Vagina (tissue), 2 donors: ENCODE measurements at regions not wholly inside any gene's neighbourhood (a gene's known extent, or its start where the extent isn't known, plus 50 kb on each side); places are given as distances from the start of the nearest gene placed in this dataset.

ENCODE experiments used
- DNase-seq, 2 donors: peaks; one replicate each; pipeline ENCODE4 v3.0.0-alpha.2; 2017; ENCODE audit errors: extremely low spot score in 2 of 2
- H3K27ac ChIP-seq: fragments of 200-600 bp; sonication (generic); one replicate; pipeline ENCODE4 v1.5.1; 2019
- H3K27me3 ChIP-seq: fragments of 200-600 bp; sonication (generic); one replicate; pipeline ENCODE4 v1.5.1; 2019
- H3K36me3 ChIP-seq, 2 donors: fragments of 200-600 bp; sonication (generic); one replicate each; pipeline ENCODE4 v1.5.1; 2017 to 2019
- H3K4me1 ChIP-seq: fragments of 200-600 bp; sonication (generic); one replicate; pipeline ENCODE4 v1.5.1; 2019
- H3K4me3 ChIP-seq, 2 donors: fragments of 200-600 bp; sonication (generic); 1 replicate in 1 of 2; 2 replicates in 1 of 2; pipeline ENCODE4 v1.5.1; 2016 to 2019
- H3K9me3 ChIP-seq: fragments of 200-600 bp; sonication (generic); one replicate; pipeline ENCODE4 v1.5.1; 2019
- CTCF ChIP-seq, 3 experiments: fragments of 450-650 bp in 2 of 3; fragments of 200-600 bp in 1 of 3; sonication (generic) in 1 of 3; IDR thresholded peaks; one replicate each; pipeline ENCODE4 v1.5.1; 2017 to 2019; ENCODE audit warnings: antibody characterized with exemption in 3 of 3, mild to moderate bottlenecking in 2 of 3, moderate library complexity in 2 of 3
- POLR2A ChIP-seq, 2 donors: fragments of 450-650 bp; IDR thresholded peaks; one replicate each; pipeline ENCODE4 v1.6.1; 2017; ENCODE audit warnings: antibody characterized with exemption in 2 of 2, mild to moderate bottlenecking in 2 of 2, moderate library complexity in 2 of 2
- POLR2AphosphoS5 ChIP-seq, 2 donors: sonication (generic); formaldehyde crosslinking; IDR thresholded peaks; one replicate each; pipeline ENCODE4 v1.9.0; 2017; ENCODE audit warnings: antibody characterized with exemption in 2 of 2, mild to moderate bottlenecking in 2 of 2, low read depth in 1 of 2; ENCODE audit not compliant: insufficient read depth in 1 of 2
- intact Hi-C: fragments of 100-400 bp; cut with DNase I; formaldehyde crosslinking; loops from one replicate; pipeline ENCODE4 v1.15.1; 2023

- no peaks in the 10 kb centered on the region for H3K36me3 ChIP-seq
- no peaks in the 10 kb centered on the region for H3K4me1 ChIP-seq
Measured at GRCh38 chr3:109930582-109930981, 593.2 kb upstream of the DPPA4 start.

GRCh38 chr3:109933576-109933975, 596.2 kb upstream of the DPPA4 start:
- no peak for DNase-seq
- no peak for TF ChIP-seq POLR2A (IDR thresholded peaks at IDR 0.05)
- TF ChIP-seq POLR2AphosphoS5 (IDR thresholded peaks at IDR 0.05; ENCODE audit: insufficient read depth in 1 of 2, low read depth in 1 of 2) = no peak
- TF ChIP-seq CTCF (IDR thresholded peaks at IDR 0.05) = no peak
- no peak overlapping the region for H3K4me3 ChIP-seq
- no peak overlapping the region for H3K27ac ChIP-seq
- H3K27me3 ChIP-seq = no peaks in the 10 kb centered on the region
- intact Hi-C loops = no loop called here
- H3K4me1 ChIP-seq = no peaks in the 10 kb centered on the region
- H3K36me3 ChIP-seq = no peaks in the 10 kb centered on the region
- H3K9me3 ChIP-seq = no peaks in the 10 kb centered on the region

More at GRCh38 chr3:109930582-109930981, 593.2 kb upstream of the DPPA4 start:
- H3K4me3 ChIP-seq = no peak overlapping the region
- no peaks in the 10 kb centered on the region for H3K9me3 ChIP-seq
- no peaks in the 10 kb centered on the region for H3K27me3 ChIP-seq
- DNase-seq = no peak
- TF ChIP-seq POLR2AphosphoS5 (IDR thresholded peaks at IDR 0.05; ENCODE audit: insufficient read depth in 1 of 2, low read depth in 1 of 2) = no peak
- no peak for TF ChIP-seq CTCF (IDR thresholded peaks at IDR 0.05)
- TF ChIP-seq POLR2A (IDR thresholded peaks at IDR 0.05) = no peak
- no peak overlapping the region for H3K27ac ChIP-seq
- intact Hi-C loops = no loop called here

- DNase-seq = no peak
- TF ChIP-seq POLR2AphosphoS5 (IDR thresholded peaks at IDR 0.05; ENCODE audit: insufficient read depth in 1 of 2, low read depth in 1 of 2) = no peak
- H3K27ac ChIP-seq = no peak overlapping the region
- H3K36me3 ChIP-seq = no peaks in the 10 kb centered on the region
- H3K27me3 ChIP-seq = no peaks in the 10 kb centered on the region
- H3K9me3 ChIP-seq = no peaks in the 10 kb centered on the region
- intact Hi-C loops = no loop called here
- no peak overlapping the region for H3K4me3 ChIP-seq
- no peaks in the 10 kb centered on the region for H3K4me1 ChIP-seq
Measured at GRCh38 chr3:109939817-109940216, 602.5 kb upstream of the DPPA4 start.

- Histone ChIP-seq H3K27me3 (no peaks in the 10 kb centered on the region), H3K4me3 (no peak overlapping the region), H3K9me3 (no peaks in the 10 kb centered on the region), H3K27ac (no peak overlapping the region), H3K4me1 (no peaks in the 10 kb centered on the region), H3K36me3 (no peaks in the 10 kb centered on the region)
- TF ChIP-seq CTCF (IDR thresholded peaks at IDR 0.05) = no peak
- no peak for TF ChIP-seq POLR2A (IDR thresholded peaks at IDR 0.05)
- no peak for TF ChIP-seq POLR2AphosphoS5 (IDR thresholded peaks at IDR 0.05; ENCODE audit: insufficient read depth in 1 of 2, low read depth in 1 of 2)
- DNase-seq = no peak
- intact Hi-C loops = no loop called here
Measured at GRCh38 chr3:109943181-109943580, 605.8 kb upstream of the DPPA4 start.

GRCh38 chr3:109944836-109945235, 607.5 kb upstream of the DPPA4 start:
- H3K27ac ChIP-seq = no peak overlapping the region
- H3K4me3 ChIP-seq = no peak overlapping the region
- H3K4me1 ChIP-seq = no peaks in the 10 kb centered on the region
- TF ChIP-seq POLR2AphosphoS5 (IDR thresholded peaks at IDR 0.05; ENCODE audit: insufficient read depth in 1 of 2, low read depth in 1 of 2) (no peak), POLR2A (IDR thresholded peaks at IDR 0.05) (no peak), CTCF (IDR thresholded peaks at IDR 0.05) (no peak)
- intact Hi-C loops = no loop called here
- H3K36me3 ChIP-seq = no peaks in the 10 kb centered on the region
- DNase-seq = no peak
- H3K27me3 ChIP-seq = no peaks in the 10 kb centered on the region
- no peaks in the 10 kb centered on the region for H3K9me3 ChIP-seq

- intact Hi-C loops = no loop called here
- no peak for DNase-seq
- TF ChIP-seq CTCF (IDR thresholded peaks at IDR 0.05) (no peak), POLR2AphosphoS5 (IDR thresholded peaks at IDR 0.05; ENCODE audit: insufficient read depth in 1 of 2, low read depth in 1 of 2) (no peak), POLR2A (IDR thresholded peaks at IDR 0.05) (no peak)
- H3K4me3 ChIP-seq = no peak overlapping the region
- no peaks in the 10 kb centered on the region for H3K4me1 ChIP-seq
- H3K27ac ChIP-seq = no peak overlapping the region
- H3K27me3 ChIP-seq = no peaks in the 10 kb centered on the region
- H3K36me3 ChIP-seq = no peaks in the 10 kb centered on the region
- no peaks in the 10 kb centered on the region for H3K9me3 ChIP-seq
Measured at GRCh38 chr3:109952924-109953323, 615.6 kb upstream of the DPPA4 start.
